ENCODE measurements at regions not wholly inside any gene's neighbourhood (a gene's known extent, or its start where the extent isn't known, plus 50 kb on each side); places are given as distances from the start of the nearest gene placed in this dataset.

- no peak overlapping the region for H3K4me3 ChIP-seq (ENCODE audit: control insufficient read depth, low read depth, low read length)
- DNase-seq (ENCODE audit: low read depth) = no peak
- TF ChIP-seq CTCF (IDR thresholded peaks at IDR 0.05; ENCODE audit: control insufficient read depth, insufficient read depth, low read depth, low read length, missing control alignments) = no peak
Observed at GRCh38 chr12:76208129-76208528, 123.6 kb upstream of the NAP1L1 start.

GRCh38 chr12:76206677-76207072, 122.2 kb upstream of the NAP1L1 start:
- no peak for TF ChIP-seq CTCF (IDR thresholded peaks at IDR 0.05; ENCODE audit: control insufficient read depth, insufficient read depth, low read depth, low read length, missing control alignments)
- no peak for DNase-seq (ENCODE audit: low read depth)

GRCh38 chr12:76206039-76206676, 121.7 kb upstream of the NAP1L1 start:
- DNase-seq (ENCODE audit: low read depth) = no peak
- no peak for TF ChIP-seq CTCF (IDR thresholded peaks at IDR 0.05; ENCODE audit: control insufficient read depth, insufficient read depth, low read depth, low read length, missing control alignments)

More at GRCh38 chr12:76206677-76207072, 122.2 kb upstream of the NAP1L1 start:
- no peak overlapping the region for H3K4me3 ChIP-seq (ENCODE audit: control insufficient read depth, low read depth, low read length)

GRCh38 chr12:76202621-76203020, 118.1 kb upstream of the NAP1L1 start:
- DNase-seq (ENCODE audit: low read depth) = no peak

More at GRCh38 chr12:76206039-76206676, 121.7 kb upstream of the NAP1L1 start:
- no peak overlapping the region for H3K4me3 ChIP-seq (ENCODE audit: control insufficient read depth, low read depth, low read length)

GRCh38 chr12:76201758-76202157, 117.3 kb upstream of the NAP1L1 start:
- no peak for DNase-seq (ENCODE audit: low read depth)
- H3K4me3 ChIP-seq (ENCODE audit: control insufficient read depth, low read depth, low read length) = no peak overlapping the region
- TF ChIP-seq CTCF (IDR thresholded peaks at IDR 0.05; ENCODE audit: control insufficient read depth, insufficient read depth, low read depth, low read length, missing control alignments) = no peak

More at GRCh38 chr12:76202621-76203020, 118.1 kb upstream of the NAP1L1 start:
- TF ChIP-seq CTCF (IDR thresholded peaks at IDR 0.05; ENCODE audit: control insufficient read depth, insufficient read depth, low read depth, low read length, missing control alignments) = no peak
- no peak overlapping the region for H3K4me3 ChIP-seq (ENCODE audit: control insufficient read depth, low read depth, low read length)

- DNase-seq (ENCODE audit: low read depth) = no peak
- no peak overlapping the region for H3K4me3 ChIP-seq (ENCODE audit: control insufficient read depth, low read depth, low read length)
- TF ChIP-seq CTCF (IDR thresholded peaks at IDR 0.05; ENCODE audit: control insufficient read depth, insufficient read depth, low read depth, low read length, missing control alignments) = no peak
Observed at GRCh38 chr12:76201316-76201715, 116.8 kb upstream of the NAP1L1 start.

Measured in AG09309 (cell line).